GM18508 (cell line): ENCODE measurements at regions not wholly inside any gene's neighbourhood (a gene's known extent, or its start where the extent isn't known, plus 50 kb on each side); places are given as distances from the start of the nearest gene placed in this dataset.

Source experiments
- ATAC-seq: cut with Tn5 transposase; IDR thresholded peaks from one replicate; pipeline ENCODE4 v1.9.1; 2021; ENCODE audit warnings: moderate number of reproducible peaks; ENCODE audit not compliant: insufficient read depth, unreplicated experiment

- ATAC-seq = no peak
These were observed 241.4 kb downstream of the HHIPL2 start for GRCh38 chr1:222306512-222306911.

DNA sequence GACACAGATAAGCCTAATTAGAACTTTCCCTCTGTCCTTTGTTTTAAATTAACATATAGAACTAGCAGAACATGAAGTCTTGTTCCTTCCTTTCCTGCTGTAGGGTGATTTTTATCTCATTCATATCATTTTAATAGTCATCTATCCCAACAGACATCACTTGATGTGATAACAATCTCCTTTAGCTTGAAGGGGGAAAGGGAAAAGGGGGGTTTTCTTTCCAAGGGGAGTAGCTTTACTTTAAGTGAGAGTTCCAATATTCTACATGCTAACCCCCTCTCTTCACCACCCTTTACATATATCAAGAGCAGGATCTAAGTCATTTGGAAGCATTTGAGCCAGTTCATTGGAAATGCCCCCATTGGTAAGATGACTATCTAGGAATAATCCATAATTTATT lies 241.9 kb downstream of the HHIPL2 start:
- ATAC-seq = no peak

GRCh38 chr1:222301652-222302051 lies 246.3 kb downstream of the HHIPL2 start:
- no peak for ATAC-seq

GRCh38 chr1:222299524-222299923 lies 248.4 kb downstream of the HHIPL2 start:
- ATAC-seq = no peak

- ATAC-seq = no peak
These were observed 257.0 kb downstream of the HHIPL2 start for GRCh38 chr1:222290866-222291265.

DNA sequence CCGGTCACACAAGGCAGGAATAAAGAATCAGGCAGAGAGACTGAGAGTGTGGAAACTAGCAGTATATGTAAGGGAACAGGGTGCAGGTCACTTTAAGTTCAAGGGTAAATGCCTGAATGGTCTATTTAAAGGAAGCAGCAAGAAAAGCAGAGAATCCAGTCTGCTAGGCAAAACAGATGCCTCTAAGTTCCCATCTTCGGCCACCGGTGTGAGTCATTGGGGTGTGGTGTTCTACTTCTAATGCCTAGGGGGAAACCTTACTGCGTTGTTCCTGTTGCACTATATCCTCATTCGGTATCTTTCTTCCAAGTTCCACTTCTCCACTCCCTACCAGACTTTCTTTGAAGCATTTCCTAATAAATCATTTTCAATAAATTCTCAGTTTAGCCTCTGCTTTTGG lies 259.9 kb downstream of the HHIPL2 start:
- no peak for ATAC-seq

GRCh38 chr1:222286011-222286410 lies 261.9 kb downstream of the HHIPL2 start:
- ATAC-seq = no peak

DNA sequence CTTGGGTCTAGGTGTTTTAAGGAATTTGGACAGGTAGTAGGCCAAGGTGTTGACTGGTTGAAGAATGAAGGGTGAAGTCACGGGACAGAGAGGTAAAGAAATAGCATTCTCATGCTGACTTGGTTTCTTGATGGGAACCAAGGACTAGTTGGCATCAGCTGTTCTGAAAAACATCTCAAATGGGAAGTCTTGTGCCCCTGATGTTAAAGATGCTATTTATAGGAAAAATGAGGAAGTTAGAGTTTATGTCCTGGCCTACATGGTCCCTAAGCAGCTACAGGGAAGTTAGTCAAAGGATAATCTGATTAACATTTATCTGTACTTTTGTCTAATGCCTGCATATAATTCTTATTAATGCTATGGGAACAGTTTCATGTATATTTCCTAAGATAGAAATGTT lies 262.4 kb downstream of the HHIPL2 start:
- no peak for ATAC-seq

GRCh38 chr1:222284466-222284865 lies 263.4 kb downstream of the HHIPL2 start:
- no peak for ATAC-seq

DNA sequence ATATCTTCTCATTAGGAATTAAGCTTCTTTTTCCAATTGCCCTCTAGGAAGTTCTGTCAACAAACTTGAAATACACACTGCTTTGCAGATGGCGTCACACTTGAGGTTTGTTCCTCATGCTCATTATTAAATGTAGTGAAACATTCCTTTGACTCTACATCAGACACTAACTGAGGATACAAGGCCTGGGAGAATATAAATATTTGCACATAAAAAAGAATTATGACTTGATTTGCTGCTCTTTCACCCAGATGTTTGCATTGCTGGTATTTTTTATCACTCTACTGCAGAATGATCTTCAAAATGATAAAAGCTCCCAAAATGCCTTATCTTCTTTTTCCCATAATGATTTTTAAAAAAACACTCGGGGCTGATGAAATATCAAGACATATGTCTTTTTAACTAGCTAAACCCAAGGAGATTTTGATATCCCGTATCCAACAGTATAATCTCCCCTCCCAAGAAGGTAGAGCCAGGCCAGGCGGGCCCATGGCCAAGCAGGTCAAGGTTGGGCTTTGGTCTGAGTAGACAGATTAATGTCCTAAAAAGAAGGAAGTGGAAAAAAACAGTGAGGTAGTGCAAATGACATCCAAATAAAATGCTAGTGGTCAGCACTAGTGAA lies 264.6 kb downstream of the HHIPL2 start:
- no peak for ATAC-seq

DNA sequence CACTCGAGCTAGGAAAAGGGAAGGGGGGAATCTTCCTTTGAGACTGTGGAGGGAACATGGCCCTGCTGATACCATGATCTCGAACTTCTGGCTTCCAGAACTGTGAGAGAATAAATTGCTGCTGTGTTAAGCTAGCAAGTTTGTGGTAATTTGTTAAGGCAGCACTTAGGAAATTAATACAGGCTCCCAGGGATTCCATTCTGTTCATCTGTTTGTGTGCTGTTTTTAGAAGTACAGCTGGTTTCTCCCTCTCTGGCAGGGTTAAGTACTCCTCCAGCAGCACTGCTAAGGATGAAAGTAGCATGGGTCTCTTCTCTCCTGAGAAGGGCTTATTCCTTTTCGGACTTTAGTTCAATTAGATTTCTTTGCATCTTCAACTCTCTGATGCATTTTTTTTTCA lies 268.3 kb downstream of the HHIPL2 start:
- no peak for ATAC-seq

GRCh38 chr1:222278501-222278900 lies 269.4 kb downstream of the HHIPL2 start:
- ATAC-seq = no peak

DNA sequence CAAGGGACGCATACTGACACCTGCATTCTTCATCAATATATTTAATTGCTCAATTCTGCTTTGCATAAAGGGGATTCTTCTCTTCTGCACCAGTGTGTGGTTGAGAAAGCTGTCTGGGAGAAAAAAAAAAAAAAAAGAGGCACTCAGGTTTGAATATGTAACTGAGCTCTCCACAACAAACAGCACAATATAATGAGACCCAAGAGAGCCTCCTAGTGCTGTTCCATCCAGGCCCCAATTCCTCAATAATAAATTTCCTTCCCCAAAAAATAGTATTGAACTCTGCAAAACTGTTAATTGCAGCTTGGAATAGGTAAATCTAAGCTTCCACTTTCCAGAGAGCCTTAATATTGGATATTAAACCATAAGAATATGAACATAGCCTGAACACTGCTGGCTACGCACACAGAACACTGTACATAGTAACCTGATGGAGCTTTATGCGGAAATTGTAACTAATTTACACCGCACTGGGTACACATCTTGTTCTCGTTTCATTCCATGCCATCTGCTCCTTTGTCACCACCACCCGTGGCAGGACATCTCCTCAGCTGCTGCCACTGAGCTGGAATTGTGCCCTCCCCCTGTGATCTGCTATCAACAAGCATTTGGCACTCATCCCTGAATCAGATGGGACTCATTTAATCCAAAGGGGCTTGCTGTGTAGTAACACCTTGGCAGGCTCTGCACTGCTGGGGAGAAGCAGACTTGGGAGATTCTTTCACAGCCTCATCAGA lies 272.0 kb downstream of the HHIPL2 start:
- no peak for ATAC-seq

GRCh38 chr1:222275001-222275728 lies 272.7 kb downstream of the HHIPL2 start:
- no peak for ATAC-seq

DNA sequence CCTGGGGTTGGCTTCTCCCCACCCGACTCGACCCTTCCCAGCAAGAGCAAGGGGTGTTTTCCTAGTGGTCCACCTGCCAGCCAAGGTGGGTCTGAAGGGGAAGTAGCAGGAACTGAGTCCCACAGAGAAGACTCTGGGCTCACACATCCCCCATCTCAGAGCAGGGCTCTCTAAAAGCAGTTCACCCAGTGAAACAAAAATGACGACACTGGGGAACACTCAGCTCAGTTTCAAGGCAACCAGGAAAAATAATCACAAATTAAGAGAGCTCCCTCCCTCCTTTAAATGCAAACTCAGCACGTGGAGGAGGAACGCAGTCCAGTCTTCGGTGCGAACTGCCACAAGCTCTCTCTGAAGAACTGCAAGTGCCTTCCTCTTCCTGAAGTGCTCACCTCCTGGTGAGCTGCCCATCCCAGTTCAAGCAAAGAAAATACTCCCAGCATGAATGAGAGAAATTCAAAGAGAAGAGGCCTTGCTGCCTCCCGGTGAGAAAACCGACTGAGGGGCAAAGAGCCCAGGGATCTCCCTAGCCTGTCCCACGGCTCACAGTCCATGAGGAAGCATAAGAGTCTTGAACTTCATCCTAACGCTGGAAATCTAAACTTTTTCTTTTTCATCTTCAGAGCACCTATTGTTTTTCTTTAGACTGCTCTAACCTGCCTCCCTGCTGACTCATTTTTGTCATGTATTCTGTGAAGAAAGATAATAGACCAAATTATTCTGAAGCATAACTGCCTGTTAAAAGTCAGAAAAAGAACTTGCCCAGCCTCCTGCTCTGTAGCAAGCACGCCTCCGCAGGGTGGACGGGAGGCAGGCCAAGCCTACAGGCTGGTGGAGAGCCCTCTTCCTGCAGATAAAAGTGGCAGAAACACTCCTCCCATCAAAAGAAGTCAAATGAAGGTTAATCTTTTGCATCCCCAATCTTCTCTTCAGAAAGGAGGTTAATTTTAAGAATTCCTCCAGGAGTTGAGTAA lies 281.4 kb downstream of the HHIPL2 start:
- no peak for ATAC-seq

- no peak for ATAC-seq
These were observed 284.1 kb downstream of the HHIPL2 start for GRCh38 chr1:222263791-222264190.

- no peak for ATAC-seq
These were observed 290.9 kb downstream of the HHIPL2 start for GRCh38 chr1:222257027-222257426.

DNA sequence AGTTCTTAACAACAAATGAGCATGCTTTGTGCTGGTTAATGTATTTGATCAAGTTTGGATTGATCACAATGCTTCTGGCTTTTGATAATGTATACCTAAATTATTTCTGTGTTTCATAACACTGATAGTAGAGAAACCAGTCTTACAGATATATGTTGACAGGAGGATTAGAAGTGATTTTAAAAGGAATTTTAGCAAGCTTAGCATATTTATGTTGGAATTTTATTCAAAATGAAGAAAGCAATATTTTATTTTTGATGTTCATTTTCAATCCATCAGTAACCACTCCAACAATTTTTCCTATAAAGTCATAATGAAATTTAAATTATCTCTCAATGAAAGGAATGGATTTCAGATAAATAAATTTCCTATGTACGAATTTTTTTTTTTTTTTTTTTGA lies 291.8 kb downstream of the HHIPL2 start:
- no peak for ATAC-seq

GRCh38 chr1:222252788-222253187 lies 295.1 kb downstream of the HHIPL2 start:
- no peak for ATAC-seq

GRCh38 chr1:222251847-222252246 lies 296.1 kb downstream of the HHIPL2 start:
- no peak for ATAC-seq
